Superior temporal gyrus (tissue), 1 donor: ENCODE measurements at regions not wholly inside any gene's neighbourhood (a gene's known extent, or its start where the extent isn't known, plus 50 kb on each side); places are given as distances from the start of the nearest gene placed in this dataset.

ENCODE experiments used
- DNase-seq: peaks from one replicate; pipeline ENCODE4 v3.0.0-alpha.2; 2016; ENCODE audit errors: extremely low spot score

- DNase-seq: no peak
Measured at GRCh38 chr12:4134448-4135263, 138.9 kb upstream of the CCND2 start.

- no peak for DNase-seq
Measured at GRCh38 chr12:4133636-4134447, 139.7 kb upstream of the CCND2 start.

DNA sequence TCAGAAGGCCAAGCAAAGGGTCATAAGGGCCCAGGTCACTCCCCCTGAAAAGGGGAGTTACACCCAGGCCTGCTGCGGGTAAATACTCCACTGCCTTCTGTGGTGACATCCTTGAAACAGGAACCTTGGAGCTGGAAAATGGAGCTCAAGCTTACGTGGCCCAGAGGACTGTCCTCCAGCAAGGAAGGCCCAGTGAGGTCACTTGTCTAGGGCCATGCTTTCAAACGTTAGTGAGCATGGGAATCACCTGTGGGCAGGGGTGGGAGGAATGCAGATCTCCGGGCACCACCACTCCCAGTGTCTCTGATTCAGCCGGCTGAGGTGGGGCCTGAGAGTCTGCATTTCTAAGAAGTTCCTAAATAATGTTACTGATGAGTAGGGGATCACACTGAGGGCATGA, 140.5 kb upstream of the CCND2 start:
- DNase-seq: no peak

- no peak for DNase-seq
Measured at GRCh38 chr12:4121506-4122020, 152.0 kb upstream of the CCND2 start.

GRCh38 chr12:4120316-4120917, 153.1 kb upstream of the CCND2 start:
- DNase-seq: no peak

DNA sequence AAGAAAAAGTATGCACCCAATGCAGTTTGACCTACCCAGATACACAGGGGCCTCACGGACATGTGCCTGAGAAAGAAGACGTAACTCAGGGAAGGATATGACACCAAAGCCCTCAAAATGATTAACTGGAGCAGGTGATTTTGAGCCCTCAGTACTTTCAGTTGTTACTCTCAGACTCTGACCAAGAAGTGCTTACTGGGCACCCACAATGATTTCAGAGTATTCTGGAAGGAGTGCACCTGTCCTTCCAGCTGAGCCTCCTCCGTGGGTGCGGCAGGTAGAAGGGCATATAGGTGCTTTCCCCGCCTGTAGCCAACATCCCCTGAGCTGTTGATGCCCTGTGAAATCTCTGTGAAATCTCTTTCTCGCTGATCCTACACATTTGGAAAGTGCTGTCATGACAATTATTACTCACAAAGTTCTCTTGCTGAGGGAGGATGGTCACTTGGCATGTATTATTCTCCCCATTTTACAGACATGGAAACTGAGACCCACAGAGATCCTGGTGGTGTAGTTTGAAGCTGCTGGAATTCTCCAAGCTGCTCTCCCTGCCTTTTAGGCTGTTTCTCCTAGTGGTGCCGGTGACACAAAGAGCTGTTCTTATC, 154.3 kb upstream of the CCND2 start:
- DNase-seq: no peak

- no peak for DNase-seq
Measured at GRCh38 chr12:4118601-4119156, 154.9 kb upstream of the CCND2 start.

DNA sequence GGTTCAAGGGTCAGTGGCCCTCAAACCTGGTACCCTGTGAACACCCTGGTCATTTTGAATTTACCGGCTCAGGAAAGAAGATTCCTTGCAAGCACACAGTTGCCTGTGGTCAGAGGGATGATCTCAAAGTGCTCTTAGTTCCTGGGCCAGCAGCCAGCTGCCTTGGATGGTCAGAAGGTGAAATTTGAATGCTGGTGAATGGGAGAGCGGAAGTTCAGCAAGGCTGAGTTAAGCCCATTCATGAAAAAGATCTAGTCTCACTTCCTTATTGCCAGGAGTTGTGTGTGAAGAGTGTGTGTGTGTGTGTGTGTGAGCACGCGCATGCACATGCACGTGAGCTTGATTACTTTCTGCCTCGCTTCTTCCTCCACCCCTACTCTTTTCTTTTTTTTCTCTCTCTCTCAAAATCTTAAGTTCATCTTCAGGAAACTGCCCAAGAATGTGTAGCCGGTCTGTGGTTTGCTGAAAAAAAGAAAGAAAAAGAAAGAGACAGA, 155.5 kb upstream of the CCND2 start:
- peak; percentile 20 for DNase-seq

DNA sequence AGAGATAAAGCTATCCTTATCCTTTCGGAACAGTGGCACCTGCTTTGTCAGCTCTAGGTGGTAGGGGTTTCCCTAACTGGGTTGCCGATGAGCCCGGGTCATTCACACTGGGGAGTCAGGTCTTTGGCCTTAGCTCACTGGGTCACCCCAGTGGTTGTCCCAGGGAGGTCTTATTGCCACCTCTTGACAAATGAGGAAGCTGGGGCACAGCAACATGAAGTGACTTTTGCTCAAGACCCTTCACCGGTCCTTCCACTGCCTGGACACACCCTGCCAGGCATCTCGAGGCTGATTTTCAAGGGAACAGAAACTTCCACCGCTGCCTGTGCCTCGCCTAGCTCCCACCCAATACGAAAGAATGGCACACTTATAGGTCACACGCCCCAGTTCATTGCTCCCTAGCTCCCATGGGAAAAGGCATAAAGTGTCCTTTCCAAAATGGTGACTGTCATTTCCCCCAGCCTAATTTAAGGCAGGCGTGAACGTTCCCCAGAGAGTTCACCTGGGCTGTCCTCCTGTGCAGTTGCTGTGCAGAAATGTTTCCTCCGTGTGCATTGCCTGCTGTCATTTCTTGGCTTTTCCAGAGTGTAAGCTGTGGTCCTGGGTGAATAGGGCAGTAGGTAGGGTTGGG, 156.1 kb upstream of the CCND2 start:
- no peak for DNase-seq

- DNase-seq: no peak
Measured at GRCh38 chr12:4116251-4117111, 157.1 kb upstream of the CCND2 start.

- no peak for DNase-seq
Measured at GRCh38 chr12:4115570-4115969, 158.0 kb upstream of the CCND2 start.

- DNase-seq: no peak
Measured at GRCh38 chr12:4114986-4115385, 158.6 kb upstream of the CCND2 start.

GRCh38 chr12:4112734-4113325, 160.7 kb upstream of the CCND2 start:
- DNase-seq: no peak

DNA sequence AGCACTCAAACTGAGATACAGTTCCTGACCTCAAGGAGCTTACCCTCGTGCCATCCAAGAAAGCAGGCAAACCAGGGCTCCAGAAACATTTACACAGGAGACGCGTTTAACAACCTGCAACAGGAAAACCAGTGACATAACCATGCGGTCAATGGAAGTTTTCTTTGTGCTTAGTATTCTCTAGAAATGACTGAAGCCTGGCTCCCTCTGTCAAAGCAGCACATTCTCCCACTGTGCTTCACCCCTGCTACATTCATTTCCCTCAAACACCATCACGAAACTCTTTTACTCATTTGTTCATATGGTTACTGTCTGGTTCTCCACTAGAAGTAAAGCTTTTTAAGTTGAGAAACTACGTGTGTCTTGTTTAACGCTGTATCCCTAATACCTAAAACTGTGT, 161.3 kb upstream of the CCND2 start:
- DNase-seq: no peak

- DNase-seq: no peak
Measured at GRCh38 chr12:4111010-4111409, 162.6 kb upstream of the CCND2 start.

GRCh38 chr12:4109826-4110225, 163.7 kb upstream of the CCND2 start:
- no peak for DNase-seq

DNA sequence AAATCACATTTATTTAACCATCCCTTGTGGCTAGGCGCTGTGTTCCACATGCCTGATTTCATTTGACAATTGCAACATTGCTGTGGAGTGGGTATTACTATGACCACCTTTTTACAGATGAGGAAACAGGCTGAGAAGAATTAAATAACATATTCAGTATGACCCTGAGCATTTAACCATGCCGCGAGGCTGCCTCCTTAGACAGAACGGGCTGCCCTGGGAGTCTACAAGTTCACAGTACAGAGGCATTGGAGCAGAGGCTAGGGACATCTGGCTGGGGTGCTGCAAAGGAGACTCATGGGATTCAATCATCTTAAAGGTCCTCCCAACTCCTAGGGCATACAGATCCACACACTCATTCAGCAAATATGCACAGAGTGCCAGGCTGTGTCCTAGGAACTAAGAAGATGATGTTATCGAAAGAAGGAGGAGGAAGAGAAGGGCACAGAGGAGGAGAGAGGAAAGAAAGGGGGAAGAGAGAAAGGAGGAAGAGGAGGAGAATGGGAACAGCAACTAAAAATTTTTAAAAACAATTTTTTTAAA, 164.7 kb upstream of the CCND2 start:
- no peak for DNase-seq

DNA sequence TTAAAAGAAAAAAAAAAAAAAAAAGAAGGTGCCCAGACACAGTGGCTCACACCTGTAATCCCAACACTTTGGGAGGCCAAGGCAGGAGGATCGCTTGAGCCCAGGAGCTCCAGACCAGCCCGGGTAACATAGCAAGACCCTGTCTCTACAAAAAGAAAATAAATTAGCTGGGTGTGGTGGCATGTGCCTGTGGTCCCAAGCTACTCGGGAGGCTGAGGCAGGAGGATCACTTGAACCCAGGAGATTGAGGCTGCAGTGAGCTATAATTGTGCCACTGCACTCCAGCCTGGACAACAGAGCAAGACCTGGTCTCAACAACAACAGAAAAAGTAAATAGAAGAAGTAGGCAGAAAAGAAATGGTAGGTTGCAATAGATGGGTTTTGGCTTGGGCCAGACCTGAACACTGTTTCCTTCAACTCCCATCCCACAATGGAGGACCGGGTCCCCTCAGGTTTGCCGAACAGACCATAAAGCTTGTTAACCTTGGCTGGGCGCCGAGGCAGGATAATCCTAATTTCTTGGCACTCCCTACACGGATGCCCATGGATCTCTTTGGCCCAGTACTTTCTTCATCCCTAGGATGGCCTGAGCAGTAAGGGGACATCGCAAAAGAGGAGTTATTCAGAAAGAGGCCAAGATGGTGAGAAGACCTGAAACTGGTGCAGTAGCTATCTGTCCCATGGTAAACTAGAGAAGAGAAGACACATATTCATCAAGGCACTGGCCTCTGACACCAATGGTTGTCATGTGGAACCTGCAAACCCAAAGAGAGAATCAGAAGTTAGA, 165.5 kb upstream of the CCND2 start:
- DNase-seq: no peak
